Heart left ventricle (tissue), 13 donors: ENCODE measurements at regions not wholly inside any gene's neighbourhood (a gene's known extent, or its start where the extent isn't known, plus 50 kb on each side); places are given as distances from the start of the nearest gene placed in this dataset.

Source experiments
- CTCF ChIP-seq, 12 donors: fragments of 200-600 bp; sonication (generic) in 4 of 12; IDR thresholded peaks; one replicate each; pipeline versions ENCODE4 v1.5.0 to v1.8.0; 2018 to 2022; ENCODE audit warnings: antibody characterized with exemption in 12 of 12, mild to moderate bottlenecking in 5 of 12
- POLR2A ChIP-seq, 2 donors: fragments of 450-650 bp; IDR thresholded peaks; one replicate each; pipeline ENCODE4 v1.6.1; 2017; ENCODE audit warnings: antibody characterized with exemption in 2 of 2, mild to moderate bottlenecking in 2 of 2, moderate library complexity in 2 of 2
- donor health status: ischemic (EF 13 %, LVEDD 7.1; RV severe dilation, severe dysfunction).
- donor health status: DM: no; HTN: yes; CAD: no.
- donor health status: DM: no; HTN: no; CAD: no.
- donor health status: ischemic (EF 25% LVEDD 6.9; RV normal size, moderate dysfunction).
- donor health status: ischemic (EF 25% LVEDD 5.7; RV mildly dilated, moderate dysfunction).
- donor health status: ischemic (EF 35%, LVEDD 5.7; RV mildly dilated, moderate dysfunction).
- donor health status: nonischemic (EF 11% LVEDD 7.7; RV severe dilation, severe dysfunction).
- donor health status: DM: yes; HTN: yes; CAD: no.
- donor health status: PGD.
- donor health status: ischemic (EF 29% LVEDD 5.4; RV normal size, mild dysfunction).
- donor health status: nonischemic (EF 23%, LVEDD 6.1; RV moderate dilation, normal function).

- TF ChIP-seq CTCF (IDR thresholded peaks at IDR 0.05) (no peak), POLR2A (IDR thresholded peaks at IDR 0.05) (no peak)
Measured at GRCh38 chrX:69371159-69371558, 133.0 kb upstream of the NALF2 start.
